Thyroid gland (tissue), 4 donors: ENCODE measurements at regions not wholly inside any gene's neighbourhood (a gene's known extent, or its start where the extent isn't known, plus 50 kb on each side); places are given as distances from the start of the nearest gene placed in this dataset.

ENCODE experiments used
- DNase-seq, 2 donors: peaks; one replicate each; pipeline ENCODE4 v3.0.0-alpha.2; 2019
- H3K27ac ChIP-seq, 3 donors: fragments of 200-600 bp; sonication (generic); 1 replicate in 2 of 3; 2 replicates in 1 of 3; pipeline ENCODE4 v1.5.1; 2016 to 2019; ENCODE audit warnings: mild to moderate bottlenecking in 1 of 3, moderate library complexity in 1 of 3
- H3K27me3 ChIP-seq: fragments of 200-600 bp; sonication (generic); one replicate; pipeline ENCODE4 v1.5.1; 2019
- H3K36me3 ChIP-seq, 2 donors: fragments of 200-600 bp; sonication (generic); one replicate each; pipeline ENCODE4 v1.5.1; 2016 to 2019
- H3K4me1 ChIP-seq, 2 donors: fragments of 200-600 bp; sonication (generic); one replicate each; pipeline ENCODE4 v1.5.1; 2017 to 2019
- H3K4me3 ChIP-seq, 3 donors: fragments of 200-600 bp; sonication (generic); replicated peaks in 1 of 3; 1 replicate in 2 of 3; 2 replicates in 1 of 3; pipeline ENCODE4 v1.5.1; 2016; ENCODE audit warnings: mild to moderate bottlenecking in 1 of 3
- H3K9me3 ChIP-seq: fragments of 200-600 bp; sonication (generic); one replicate; pipeline ENCODE4 v1.5.1; 2017
- CTCF ChIP-seq, 6 experiments: fragments of 200-600 bp in 3 of 6; fragments of 450-650 bp in 3 of 6; sonication (generic) in 3 of 6; IDR thresholded peaks; one replicate each; pipeline ENCODE4 v1.5.1; 2016 to 2019; ENCODE audit warnings: antibody characterized with exemption in 6 of 6, mild to moderate bottlenecking in 2 of 6, inconsistent platforms in 1 of 6, moderate library complexity in 1 of 6
- POLR2A ChIP-seq, 2 donors: fragments of 450-650 bp; IDR thresholded peaks; one replicate each; pipeline ENCODE4 v1.6.1; 2017; ENCODE audit warnings: antibody characterized with exemption in 2 of 2, mild to moderate bottlenecking in 2 of 2, moderate library complexity in 1 of 2
- WGBS, 2 donors: methylation state at CpG; one replicate each; pipeline ENCODE4 v1.1.5; 2017; 5-methylcytosine and 5-hydroxymethylcytosine counted together
- intact Hi-C: fragments of 100-400 bp; cut with DNase I; formaldehyde crosslinking; loops from one replicate; pipeline ENCODE4 v1.15.1; 2023

- WGBS, 2 donors = 81 to 90% methylated on average over 2 of the region's 2 CpGs
- no peaks in the 10 kb centered on the region for H3K9me3 ChIP-seq
- H3K27me3 ChIP-seq = no peaks in the 10 kb centered on the region
- intact Hi-C loops = no loop called here
- no peak for DNase-seq
- TF ChIP-seq POLR2A (IDR thresholded peaks at IDR 0.05) (no peak), CTCF (IDR thresholded peaks at IDR 0.05) (no peak)
- no peaks in the 10 kb centered on the region for H3K36me3 ChIP-seq
- H3K4me1 ChIP-seq = no peaks in the 10 kb centered on the region
- no peak overlapping the region for H3K27ac ChIP-seq
- H3K4me3 ChIP-seq = no peak overlapping the region
Observed at GRCh38 chr4:149870008-149870407, 54.4 kb upstream of the IQCM start.

- TF ChIP-seq POLR2A (IDR thresholded peaks at IDR 0.05) (no peak), CTCF (IDR thresholded peaks at IDR 0.05) (no peak)
- DNase-seq = no peak
- Histone ChIP-seq H3K4me1 (no peaks in the 10 kb centered on the region), H3K36me3 (no peaks in the 10 kb centered on the region), H3K4me3 (no peak overlapping the region), H3K27ac (no peak overlapping the region), H3K27me3 (no peaks in the 10 kb centered on the region), H3K9me3 (no peaks in the 10 kb centered on the region)
- intact Hi-C loops = no loop called here
- WGBS, 2 donors = 88 to 93% methylated on average over 1 of the region's 1 CpG
Observed at GRCh38 chr4:149881744-149882143, 66.1 kb upstream of the IQCM start.

GRCh38 chr4:149882251-149882650, 66.6 kb upstream of the IQCM start:
- no peak for TF ChIP-seq POLR2A (IDR thresholded peaks at IDR 0.05)
- no peak for TF ChIP-seq CTCF (IDR thresholded peaks at IDR 0.05)
- Histone ChIP-seq H3K4me3 (no peak overlapping the region), H3K36me3 (no peaks in the 10 kb centered on the region), H3K4me1 (no peaks in the 10 kb centered on the region), H3K27me3 (no peaks in the 10 kb centered on the region), H3K27ac (no peak overlapping the region), H3K9me3 (no peaks in the 10 kb centered on the region)
- WGBS, 2 donors = 94 to 95% methylated on average over 1 of the region's 1 CpG
- no peak for DNase-seq
- intact Hi-C loops = no loop called here

- Histone ChIP-seq H3K27ac (no peak overlapping the region), H3K27me3 (no peaks in the 10 kb centered on the region), H3K36me3 (no peaks in the 10 kb centered on the region), H3K4me3 (no peak overlapping the region), H3K4me1 (no peaks in the 10 kb centered on the region), H3K9me3 (no peaks in the 10 kb centered on the region)
- peak; percentile 66 to 77 for DNase-seq
- intact Hi-C loops = no loop called here
- no peak for TF ChIP-seq CTCF (IDR thresholded peaks at IDR 0.05)
- no peak for TF ChIP-seq POLR2A (IDR thresholded peaks at IDR 0.05)
- WGBS, 2 donors = 41 to 50% methylated on average over 6 of the region's 6 CpGs
Observed at GRCh38 chr4:149884046-149884445, 68.4 kb upstream of the IQCM start.

- intact Hi-C loops = no loop called here
- 79 to 82% methylated on average over 3 of the region's 3 CpGs for WGBS, 2 donors
- no peaks in the 10 kb centered on the region for H3K4me1 ChIP-seq
- no peaks in the 10 kb centered on the region for H3K27me3 ChIP-seq
- DNase-seq = no peak
- TF ChIP-seq POLR2A (IDR thresholded peaks at IDR 0.05) (no peak), CTCF (IDR thresholded peaks at IDR 0.05) (no peak)
- H3K27ac ChIP-seq = no peak overlapping the region
- H3K4me3 ChIP-seq = no peak overlapping the region
- no peaks in the 10 kb centered on the region for H3K36me3 ChIP-seq
- no peaks in the 10 kb centered on the region for H3K9me3 ChIP-seq
Observed at GRCh38 chr4:149884529-149885181, 69.0 kb upstream of the IQCM start.
